ENCODE measurements at regions not wholly inside any gene's neighbourhood (a gene's known extent, or its start where the extent isn't known, plus 50 kb on each side); places are given as distances from the start of the nearest gene placed in this dataset.
"Not testable (repeated sequence)": the region's sequence is repeated elsewhere in the genome, so short reads cannot be mapped to it uniquely, and the experiment has no call there.

GRCh38 chr3:124043023-124043422 lies 51.1 kb upstream of the ROPN1 start:
- in situ Hi-C loops (cut with MboI; ENCODE audit: low sequenced_read_pairs), result no loop called here

- in situ Hi-C loops (cut with MboI; ENCODE audit: low sequenced_read_pairs), result no loop called here
These were observed 53.0 kb upstream of the ROPN1 start for GRCh38 chr3:124044956-124045355.

- in situ Hi-C loops (cut with MboI; ENCODE audit: low sequenced_read_pairs), result no loop called here
These were observed 57.3 kb upstream of the ROPN1 start for GRCh38 chr3:124048967-124049798.

GRCh38 chr3:124051636-124052035 lies 59.7 kb upstream of the ROPN1 start:
- in situ Hi-C loops (cut with MboI; ENCODE audit: low sequenced_read_pairs), result no loop called here

GRCh38 chr3:124053871-124054270 lies 61.9 kb upstream of the ROPN1 start:
- in situ Hi-C loops (cut with MboI; ENCODE audit: low sequenced_read_pairs), result no loop called here

- in situ Hi-C loops (cut with MboI; ENCODE audit: low sequenced_read_pairs), result no loop called here
These were observed 64.9 kb upstream of the ROPN1 start for GRCh38 chr3:124056846-124057245.

- in situ Hi-C loops (cut with MboI; ENCODE audit: low sequenced_read_pairs), result no loop called here
These were observed 65.5 kb upstream of the ROPN1 start for GRCh38 chr3:124057420-124057819.

GRCh38 chr3:124059580-124059979 lies 67.7 kb upstream of the ROPN1 start:
- in situ Hi-C loops (cut with MboI; ENCODE audit: low sequenced_read_pairs), result no loop called here

- in situ Hi-C loops (cut with MboI; ENCODE audit: low sequenced_read_pairs), result no loop called here
These were observed 71.4 kb upstream of the ROPN1 start for GRCh38 chr3:124063197-124063909.

- in situ Hi-C loops (cut with MboI; ENCODE audit: low sequenced_read_pairs), result no loop called here
These were observed 72.1 kb upstream of the ROPN1 start for GRCh38 chr3:124064050-124064449.

- in situ Hi-C loops (cut with MboI; ENCODE audit: low sequenced_read_pairs), result not testable (repeated sequence)
These were observed 74.6 kb upstream of the ROPN1 start for GRCh38 chr3:124066543-124066942.

GRCh38 chr3:124069706-124070105 lies 77.8 kb upstream of the ROPN1 start:
- in situ Hi-C loops (cut with MboI; ENCODE audit: low sequenced_read_pairs), result not testable (repeated sequence)

GRCh38 chr3:124075090-124075489 lies 83.2 kb upstream of the ROPN1 start:
- in situ Hi-C loops (cut with MboI; ENCODE audit: low sequenced_read_pairs), result loop anchor here (25.0 kb wide), 1 partner anchor 413 kb away; no protein-coding TSS in a partner anchor

- in situ Hi-C loops (cut with MboI; ENCODE audit: low sequenced_read_pairs), result loop anchor here (25.0 kb wide), 1 partner anchor 413 kb away; no protein-coding TSS in a partner anchor
These were observed 83.8 kb upstream of the ROPN1 start for GRCh38 chr3:124075753-124076152.

GRCh38 chr3:124076235-124076634 lies 84.3 kb upstream of the ROPN1 start:
- in situ Hi-C loops (cut with MboI; ENCODE audit: low sequenced_read_pairs), result loop anchor here (25.0 kb wide), 1 partner anchor 414 kb away; no protein-coding TSS in a partner anchor

GRCh38 chr3:124078953-124079911 lies 87.3 kb upstream of the ROPN1 start:
- in situ Hi-C loops (cut with MboI; ENCODE audit: low sequenced_read_pairs), result loop anchor here (25.0 kb wide), 1 partner anchor 417 kb away; no protein-coding TSS in a partner anchor

- in situ Hi-C loops (cut with MboI; ENCODE audit: low sequenced_read_pairs), result loop anchor here (25.0 kb wide), 1 partner anchor 418 kb away; no protein-coding TSS in a partner anchor
These were observed 88.0 kb upstream of the ROPN1 start for GRCh38 chr3:124079912-124080276.

- in situ Hi-C loops (cut with MboI; ENCODE audit: low sequenced_read_pairs), result loop anchor here (25.0 kb wide), 1 partner anchor 420 kb away; no protein-coding TSS in a partner anchor
These were observed 90.4 kb upstream of the ROPN1 start for GRCh38 chr3:124082343-124082742.

GRCh38 chr3:124084022-124084881 lies 92.3 kb upstream of the ROPN1 start:
- in situ Hi-C loops (cut with MboI; ENCODE audit: low sequenced_read_pairs), result loop anchor here (25.0 kb wide), 1 partner anchor 422 kb away; no protein-coding TSS in a partner anchor

- in situ Hi-C loops (cut with MboI; ENCODE audit: low sequenced_read_pairs), result loop anchor here (25.0 kb wide), 1 partner anchor 426 kb away; no protein-coding TSS in a partner anchor
These were observed 96.9 kb upstream of the ROPN1 start for GRCh38 chr3:124088801-124089200.

Data from HL-60/S4 (cell line).